Non-pigmented ciliary epithelial cell (primary cell): ENCODE measurements at regions not wholly inside any gene's neighbourhood (a gene's known extent, or its start where the extent isn't known, plus 50 kb on each side); places are given as distances from the start of the nearest gene placed in this dataset.
"Not testable (repeated sequence)": the region's sequence is repeated elsewhere in the genome, so short reads cannot be mapped to it uniquely, and the experiment has no call there.

ENCODE experiments used
- DNase-seq: peaks from one replicate; pipeline ENCODE4 v3.0.0-alpha.2; 2010; ENCODE audit warnings: low read depth

DNA sequence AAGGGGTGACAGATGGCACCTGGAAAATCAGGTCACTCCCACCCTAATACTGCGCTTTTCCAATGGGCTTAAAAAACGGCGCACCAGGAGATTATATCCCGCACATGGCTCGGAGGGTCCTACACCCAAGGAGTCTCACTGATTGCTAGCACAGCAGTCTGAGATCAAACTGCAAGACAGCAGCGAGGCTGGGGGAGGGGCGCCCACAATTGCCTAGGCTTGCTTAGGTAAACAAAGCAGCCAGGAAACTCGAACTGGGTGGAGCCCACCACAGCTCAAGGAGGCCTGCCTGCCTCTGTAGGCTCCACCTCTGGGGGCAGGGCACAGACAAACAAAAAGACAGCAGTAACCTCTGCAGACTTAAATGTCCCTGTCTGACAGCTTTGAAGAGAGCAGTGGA lies 205.7 kb upstream of the HTR1E start:
- DNase-seq: not testable (repeated sequence)

DNA sequence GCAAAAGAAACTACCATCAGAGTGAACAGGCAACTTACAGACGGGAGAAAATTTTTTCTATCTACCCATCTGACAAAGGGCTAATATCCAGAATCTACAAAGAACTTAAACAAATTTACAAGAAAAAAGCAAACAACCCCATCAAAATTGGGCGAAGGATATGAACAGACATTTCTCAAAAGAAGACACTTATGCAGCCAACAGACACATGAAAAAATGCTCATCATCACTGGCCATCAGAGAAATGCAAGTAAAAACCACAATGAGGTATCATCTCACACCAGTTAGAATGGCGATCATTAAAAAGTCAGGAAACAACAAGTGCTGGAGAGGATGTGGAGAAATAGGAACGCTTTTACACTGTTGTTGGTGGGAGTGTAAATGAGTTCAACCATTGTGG lies 206.6 kb upstream of the HTR1E start:
- DNase-seq: not testable (repeated sequence)

DNA sequence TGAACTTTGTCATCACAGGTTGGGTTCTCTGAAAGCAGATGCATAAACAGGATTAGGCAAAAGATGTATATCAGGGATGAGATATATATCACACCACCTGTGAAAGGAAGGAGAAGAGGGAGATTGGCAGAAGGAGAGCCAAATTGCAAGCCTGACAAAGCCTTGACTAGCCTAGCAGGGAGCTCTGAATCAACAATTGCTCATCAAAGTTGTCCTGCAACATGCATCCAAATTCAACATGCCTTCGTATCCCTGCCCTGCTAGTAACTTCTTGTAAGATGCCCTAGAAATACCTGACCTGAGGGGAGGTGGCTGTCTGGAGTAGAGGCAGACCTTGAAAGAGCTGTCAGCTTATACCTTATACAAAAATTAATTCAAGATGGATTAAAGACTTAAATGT lies 207.1 kb upstream of the HTR1E start:
- DNase-seq: no peak

GRCh38 chr6:86728976-86729375 lies 208.4 kb upstream of the HTR1E start:
- DNase-seq: no peak

DNA sequence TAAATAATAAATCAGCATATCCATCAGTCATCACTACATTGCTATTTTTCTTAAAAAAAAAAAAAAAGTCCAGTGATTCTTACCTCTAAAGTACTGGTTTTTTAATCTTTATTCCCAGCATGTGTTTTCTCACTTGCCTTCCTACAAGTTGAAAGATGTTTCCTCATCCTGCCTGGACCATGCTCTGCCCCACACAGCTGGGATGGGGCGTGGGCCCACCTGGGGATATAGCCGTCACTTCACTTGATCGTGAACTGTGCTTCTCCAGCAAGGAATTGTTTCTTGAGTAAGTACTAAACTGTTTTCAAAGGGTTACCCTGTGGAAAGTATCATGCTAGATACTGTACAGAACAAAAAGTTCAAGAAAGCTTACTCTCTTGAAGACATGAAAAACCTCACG lies 212.6 kb upstream of the HTR1E start:
- no peak for DNase-seq

DNA sequence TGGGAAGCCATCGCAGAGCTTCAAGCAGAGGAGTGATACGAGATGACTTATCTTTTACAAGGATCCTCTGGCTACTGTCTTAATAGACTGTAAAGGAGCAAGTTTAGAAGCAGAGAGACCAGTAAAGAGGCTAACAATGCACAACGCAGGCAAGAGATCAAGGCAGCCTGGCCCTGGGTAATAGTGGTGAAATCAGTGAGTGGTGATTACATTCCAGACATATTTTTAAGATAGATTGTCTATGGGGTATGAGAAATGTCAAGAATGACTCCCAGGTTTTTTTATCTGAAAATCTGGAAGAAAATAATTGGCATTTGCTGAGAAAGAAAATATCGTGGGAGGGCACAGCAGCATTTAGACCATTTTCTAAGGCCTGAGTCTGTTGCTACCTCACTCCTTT lies 213.6 kb upstream of the HTR1E start:
- DNase-seq: no peak

DNA sequence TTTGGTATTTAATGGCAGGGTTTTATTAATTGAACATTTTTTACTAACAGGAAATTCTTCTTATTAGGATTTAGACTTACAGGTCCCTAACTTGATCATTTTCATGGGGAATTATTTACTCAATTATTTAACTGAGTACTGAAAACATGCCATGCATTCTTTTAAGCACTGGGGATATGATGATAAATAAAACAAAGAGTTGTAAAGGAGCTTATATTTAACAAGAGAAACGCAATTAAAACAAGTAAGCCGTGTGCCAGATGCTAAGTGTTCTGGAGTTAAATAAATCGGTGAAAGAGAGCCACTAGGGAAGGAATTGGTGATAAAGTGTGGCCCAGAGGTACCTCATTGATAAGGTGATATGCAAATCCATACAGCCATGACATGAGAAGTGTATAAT lies 214.2 kb upstream of the HTR1E start:
- DNase-seq: no peak

GRCh38 chr6:86722131-86722530 lies 215.2 kb upstream of the HTR1E start:
- DNase-seq: no peak

- DNase-seq: no peak
These were observed 221.7 kb upstream of the HTR1E start for GRCh38 chr6:86715676-86716075.

- no peak for DNase-seq
These were observed 225.3 kb upstream of the HTR1E start for GRCh38 chr6:86712039-86712438.

GRCh38 chr6:86707545-86708120 lies 229.7 kb upstream of the HTR1E start:
- DNase-seq: no peak

DNA sequence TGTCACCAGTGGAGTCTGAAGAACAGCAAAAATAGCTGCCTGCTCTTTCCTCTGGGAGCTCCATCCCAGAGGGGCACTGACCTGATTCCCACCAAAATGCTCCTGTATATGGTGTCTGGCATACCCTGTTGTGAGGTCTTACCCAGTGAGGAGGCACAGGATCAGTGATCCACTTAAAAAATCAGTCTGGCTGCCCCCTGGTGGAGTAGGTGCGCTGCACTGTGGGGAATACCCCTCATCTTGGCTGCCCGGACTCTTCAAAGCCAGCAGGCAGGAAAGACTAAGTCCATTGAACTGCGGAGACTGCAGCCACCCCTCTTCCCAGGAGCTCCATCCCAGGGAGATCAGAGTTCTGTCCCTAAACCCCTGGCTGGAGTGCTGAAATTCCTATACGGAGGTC lies 230.9 kb upstream of the HTR1E start:
- DNase-seq: no peak

DNA sequence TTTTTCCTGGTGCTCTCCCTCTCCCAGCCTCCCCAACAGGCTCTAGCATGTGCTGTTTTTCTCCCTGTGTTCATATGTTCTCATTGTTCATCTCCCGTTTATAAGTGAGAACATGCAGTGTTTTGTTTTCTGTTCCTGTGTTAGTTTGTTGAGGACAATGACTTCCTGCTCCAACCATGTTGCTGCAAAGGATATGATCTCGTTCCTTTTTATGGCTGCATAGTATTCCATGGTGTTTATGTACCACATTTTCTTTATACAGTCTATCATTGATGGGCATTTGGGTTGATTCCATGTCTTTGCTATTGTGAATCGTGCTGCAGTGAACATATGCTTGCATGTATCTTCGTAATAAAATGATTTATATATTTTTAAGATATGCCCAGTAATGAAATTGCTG lies 236.1 kb upstream of the HTR1E start:
- DNase-seq: not testable (repeated sequence)

DNA sequence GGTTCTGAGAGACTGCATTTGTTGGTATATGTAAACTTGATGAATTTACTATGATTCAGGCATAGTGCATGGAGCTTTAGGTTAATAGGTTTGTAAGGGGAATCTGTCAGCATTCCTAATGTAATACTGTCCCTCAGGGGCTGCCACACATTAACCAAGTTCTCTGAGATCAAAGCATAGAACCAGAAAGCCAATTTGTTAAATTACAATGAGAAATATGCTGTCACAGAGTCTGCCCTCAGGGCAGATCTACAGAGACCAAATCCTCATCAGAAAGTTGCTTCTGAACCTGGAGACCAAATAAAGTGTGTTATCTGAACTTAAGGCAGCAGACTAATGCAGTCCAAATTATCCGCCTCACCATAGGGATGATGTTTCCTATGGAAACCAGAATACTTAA lies 250.8 kb upstream of the HTR1E start:
- no peak for DNase-seq

- DNase-seq: no peak
These were observed 252.0 kb upstream of the HTR1E start for GRCh38 chr6:86685230-86685797.

DNA sequence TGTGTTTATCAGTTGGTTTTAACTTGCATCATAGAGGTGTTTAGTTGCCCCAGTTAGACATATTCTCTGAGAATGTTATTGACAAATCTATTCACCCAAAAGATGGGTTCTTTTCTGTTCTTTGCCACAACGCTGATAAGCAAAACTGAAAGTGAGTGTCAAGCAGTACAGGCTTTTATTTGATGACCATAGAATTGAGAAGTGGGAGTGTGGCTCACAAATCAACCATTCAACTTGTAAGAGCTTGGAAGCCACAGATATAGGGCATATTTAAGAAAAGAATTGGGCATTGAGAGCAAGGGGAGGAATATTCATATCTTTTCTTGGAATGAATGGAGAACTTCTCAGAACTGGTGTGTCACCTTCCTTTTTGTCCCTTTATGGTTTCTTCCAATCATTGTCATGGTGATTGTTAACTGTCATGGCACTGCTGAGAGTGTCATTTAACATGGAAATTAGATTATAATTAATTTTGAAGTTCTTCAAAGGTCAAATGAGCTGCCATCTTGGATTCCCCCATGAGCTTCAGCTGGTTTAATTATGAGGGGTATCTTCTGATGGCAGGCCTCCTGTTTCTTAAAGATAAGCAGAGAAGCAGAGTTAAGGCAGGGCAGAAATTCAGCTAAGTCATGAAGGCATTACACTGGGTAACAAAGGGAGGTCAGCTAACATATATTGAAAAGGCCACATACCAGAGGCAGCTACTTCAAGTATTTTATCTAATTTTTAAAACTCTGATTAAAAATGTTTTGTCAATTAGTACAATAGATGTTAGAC lies 254.0 kb upstream of the HTR1E start:
- DNase-seq: no peak

- DNase-seq: no peak
These were observed 255.0 kb upstream of the HTR1E start for GRCh38 chr6:86682297-86682696.

DNA sequence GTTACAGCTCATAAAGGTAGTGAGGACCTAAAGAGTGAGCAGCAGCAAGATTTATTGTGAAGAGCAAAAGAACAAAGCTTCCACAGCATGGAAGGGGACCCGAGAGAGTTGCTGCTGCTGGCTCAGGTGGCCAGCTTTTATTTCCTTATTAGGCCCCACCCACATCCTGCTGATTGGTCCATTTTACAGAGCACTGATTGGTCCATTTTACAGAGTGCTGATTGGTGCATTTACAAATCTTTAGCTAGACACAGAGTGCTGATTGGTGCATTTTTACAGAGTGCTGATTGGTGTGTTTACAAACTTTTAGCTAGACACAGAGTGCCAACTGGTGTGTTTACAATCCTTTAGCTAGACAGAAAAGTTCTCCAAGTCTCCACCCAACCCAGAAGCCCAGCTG lies 256.2 kb upstream of the HTR1E start:
- DNase-seq: not testable (repeated sequence)

- not testable (repeated sequence) for DNase-seq
These were observed 265.2 kb upstream of the HTR1E start for GRCh38 chr6:86672125-86672524.

DNA sequence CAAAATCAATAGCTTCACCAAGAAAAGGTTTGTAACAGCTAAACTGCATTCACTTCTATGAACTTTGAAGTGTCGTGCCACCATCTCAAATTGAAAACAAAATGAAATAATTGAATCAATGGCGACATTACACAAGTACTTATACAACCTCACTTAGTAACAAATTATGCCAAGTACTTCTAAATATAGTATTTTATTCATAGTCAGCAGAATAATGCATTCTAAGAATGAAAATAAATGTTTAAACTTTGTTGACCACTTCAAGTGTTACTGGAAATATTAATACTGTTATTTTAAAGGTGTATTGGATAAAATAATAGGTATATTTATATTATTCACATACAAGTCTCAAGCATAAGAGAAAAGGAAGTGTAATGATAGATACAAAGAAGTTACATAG lies 280.1 kb upstream of the HTR1E start:
- no peak for DNase-seq

DNA sequence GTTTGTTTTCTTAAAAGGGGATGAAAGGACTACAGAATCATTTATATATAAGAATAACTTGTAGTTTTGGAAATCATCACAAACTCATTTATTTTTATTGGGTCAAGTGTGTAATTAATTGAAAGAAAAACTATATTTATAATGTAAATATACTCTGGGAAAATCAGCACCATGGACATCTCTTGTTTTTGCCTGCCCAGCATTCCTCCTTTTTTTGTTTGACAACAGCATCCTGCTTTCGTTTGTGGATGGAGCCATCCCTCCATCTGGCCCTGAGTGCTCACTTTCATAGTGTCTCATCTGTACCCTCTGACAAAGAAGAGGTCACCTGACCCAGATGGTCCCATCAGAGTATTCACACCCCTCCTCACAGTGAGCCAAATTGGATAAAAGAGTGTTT lies 308.2 kb upstream of the HTR1E start:
- DNase-seq: no peak

DNA sequence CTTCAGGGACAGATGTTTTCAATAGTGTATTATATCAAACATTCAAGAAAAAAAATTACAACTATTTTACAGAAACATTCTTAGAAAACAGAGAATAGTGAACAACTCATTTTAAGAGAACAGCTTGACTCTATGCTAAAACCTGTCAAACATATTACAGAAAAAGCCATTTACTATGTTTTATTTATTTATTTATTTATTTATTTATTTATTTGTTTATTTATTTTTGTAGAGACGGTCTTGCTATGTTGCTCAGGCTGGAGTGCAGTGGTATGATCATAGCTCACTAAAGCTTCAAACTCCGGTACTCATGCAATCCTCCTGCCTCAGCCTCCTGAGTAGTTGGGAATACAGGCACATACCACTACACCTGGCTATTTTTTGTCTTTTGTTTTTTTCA lies 317.9 kb upstream of the HTR1E start:
- DNase-seq: no peak

- DNase-seq: no peak
These were observed 322.0 kb upstream of the HTR1E start for GRCh38 chr6:86615299-86615698.
